ENCODE measurements at regions not wholly inside any gene's neighbourhood (a gene's known extent, or its start where the extent isn't known, plus 50 kb on each side); places are given as distances from the start of the nearest gene placed in this dataset.

- no peak for TF ChIP-seq CTCF (IDR thresholded peaks at IDR 0.05)
- no peak for TF ChIP-seq POLR2AphosphoS5 (IDR thresholded peaks at IDR 0.05; ENCODE audit: low read depth, low read length)
These were observed 72.5 kb upstream of the TAF11L2 start for GRCh38 chr5:17425385-17426070.

Data from Panc1 (cell line).